ENCODE measurements at regions not wholly inside any gene's neighbourhood (a gene's known extent, or its start where the extent isn't known, plus 50 kb on each side); places are given as distances from the start of the nearest gene placed in this dataset.

DNA sequence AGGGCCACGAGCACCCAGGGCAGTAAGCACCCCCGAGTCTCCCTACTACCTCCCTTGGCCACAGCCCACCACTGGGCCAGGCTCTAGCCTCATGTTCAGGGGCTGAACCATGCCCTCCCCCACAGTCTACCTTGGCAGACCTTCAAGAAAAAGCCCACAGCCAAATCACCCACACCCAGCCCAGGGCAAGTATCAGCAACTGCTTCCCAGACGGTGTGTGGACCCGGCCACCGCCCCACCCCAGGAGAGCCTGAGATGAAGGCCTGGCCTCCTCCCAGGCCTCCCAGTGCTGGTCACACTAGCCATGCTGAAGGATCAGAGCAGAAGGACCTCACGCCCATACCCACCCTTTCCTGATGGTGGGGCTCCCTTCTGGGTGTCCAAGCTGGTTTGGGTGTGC is 92.0 kb upstream of the LINGO1 start:
- Histone ChIP-seq H3K9me3 (ENCODE audit: control insufficient read depth, low read length) (no peaks in the 10 kb centered on the region), H3K27me3 (replicated peaks; ENCODE audit: control insufficient read depth, insufficient read depth, low read length, poor library complexity, severe bottlenecking) (no peaks in the 10 kb centered on the region), H3K27ac (ENCODE audit: insufficient read depth, low read length, poor library complexity, severe bottlenecking) (no peak overlapping the region), H3K4me3 (ENCODE audit: insufficient read depth, low read depth, low read length, poor library complexity, severe bottlenecking) (no peak overlapping the region), H3K36me3 (ENCODE audit: control insufficient read depth, insufficient read depth, low read length) (no peaks in the 10 kb centered on the region), H3K4me1 (ENCODE audit: control insufficient read depth, insufficient read depth, low read length, poor library complexity, severe bottlenecking) (no peaks in the 10 kb centered on the region)
- DNase-seq: no peak

DNA sequence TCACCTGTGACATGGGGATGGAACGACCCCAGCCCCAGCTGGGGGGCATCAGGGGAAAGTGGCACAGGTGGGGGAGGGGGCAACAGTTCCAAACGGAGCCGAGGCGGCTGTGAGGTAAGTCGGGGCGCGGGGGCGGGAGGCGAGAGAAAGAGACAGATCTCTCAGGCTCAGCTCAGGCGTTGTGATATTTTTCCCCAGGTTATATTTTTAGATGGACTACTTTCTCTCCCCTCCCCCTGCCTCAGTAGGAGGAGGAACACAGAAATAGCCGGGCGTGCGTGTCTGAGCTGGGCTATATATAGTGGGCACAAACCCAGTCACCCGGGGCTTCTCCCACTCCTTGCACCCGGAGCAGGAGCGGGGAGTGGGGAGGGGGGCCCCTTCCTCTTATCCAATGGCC is 91.0 kb upstream of the LINGO1 start:
- Histone ChIP-seq H3K4me1 (ENCODE audit: control insufficient read depth, insufficient read depth, low read length, poor library complexity, severe bottlenecking) (no peaks in the 10 kb centered on the region), H3K27me3 (replicated peaks; ENCODE audit: control insufficient read depth, insufficient read depth, low read length, poor library complexity, severe bottlenecking) (no peaks in the 10 kb centered on the region), H3K27ac (ENCODE audit: insufficient read depth, low read length, poor library complexity, severe bottlenecking) (no peak overlapping the region), H3K4me3 (ENCODE audit: insufficient read depth, low read depth, low read length, poor library complexity, severe bottlenecking) (no peak overlapping the region), H3K36me3 (ENCODE audit: control insufficient read depth, insufficient read depth, low read length) (no peaks in the 10 kb centered on the region), H3K9me3 (ENCODE audit: control insufficient read depth, low read length) (no peaks in the 10 kb centered on the region)
- DNase-seq: no peak

DNA sequence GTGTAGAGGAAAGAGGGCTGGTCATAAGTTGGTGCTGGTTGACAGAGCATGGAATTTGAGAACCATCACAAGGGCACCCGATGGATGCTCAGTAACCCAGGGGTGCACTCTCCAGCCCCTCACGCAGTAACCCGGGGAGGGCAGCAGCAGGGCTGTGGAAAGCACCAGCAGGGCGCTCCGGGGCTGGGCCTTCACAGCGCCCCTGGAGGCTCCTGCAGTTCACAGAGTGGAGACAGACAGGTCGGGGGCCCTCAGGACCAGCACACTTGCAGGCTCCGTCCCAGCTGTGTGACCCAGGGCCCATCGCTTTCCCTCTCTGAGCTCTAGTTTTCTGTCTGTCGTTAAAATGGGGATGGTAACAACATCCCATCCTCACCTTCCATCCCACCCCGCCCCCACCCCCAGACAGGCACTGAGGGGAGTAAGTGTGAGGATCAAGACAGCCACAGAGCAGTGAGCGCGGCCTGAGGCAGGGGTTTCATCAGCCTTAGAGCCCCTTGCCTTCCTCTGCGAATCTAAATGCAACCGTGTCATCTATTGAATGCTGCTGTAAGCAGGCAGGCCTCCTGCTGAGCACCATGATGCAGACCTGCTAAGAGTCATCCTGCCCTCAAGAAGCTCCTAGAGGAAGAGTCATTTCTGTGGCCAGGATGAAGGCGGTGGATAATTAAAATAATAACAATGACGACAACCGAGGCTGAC is 90.2 kb upstream of the LINGO1 start:
- H3K4me3 ChIP-seq (ENCODE audit: insufficient read depth, low read depth, low read length, poor library complexity, severe bottlenecking): no peak overlapping the region
- no peak for DNase-seq
- H3K9me3 ChIP-seq (ENCODE audit: control insufficient read depth, low read length): no peaks in the 10 kb centered on the region
- no peaks in the 10 kb centered on the region for H3K27me3 ChIP-seq (replicated peaks; ENCODE audit: control insufficient read depth, insufficient read depth, low read length, poor library complexity, severe bottlenecking)
- H3K27ac ChIP-seq (ENCODE audit: insufficient read depth, low read length, poor library complexity, severe bottlenecking): no peak overlapping the region
- no peaks in the 10 kb centered on the region for H3K4me1 ChIP-seq (ENCODE audit: control insufficient read depth, insufficient read depth, low read length, poor library complexity, severe bottlenecking)
- H3K36me3 ChIP-seq (ENCODE audit: control insufficient read depth, insufficient read depth, low read length): no peaks in the 10 kb centered on the region

DNA sequence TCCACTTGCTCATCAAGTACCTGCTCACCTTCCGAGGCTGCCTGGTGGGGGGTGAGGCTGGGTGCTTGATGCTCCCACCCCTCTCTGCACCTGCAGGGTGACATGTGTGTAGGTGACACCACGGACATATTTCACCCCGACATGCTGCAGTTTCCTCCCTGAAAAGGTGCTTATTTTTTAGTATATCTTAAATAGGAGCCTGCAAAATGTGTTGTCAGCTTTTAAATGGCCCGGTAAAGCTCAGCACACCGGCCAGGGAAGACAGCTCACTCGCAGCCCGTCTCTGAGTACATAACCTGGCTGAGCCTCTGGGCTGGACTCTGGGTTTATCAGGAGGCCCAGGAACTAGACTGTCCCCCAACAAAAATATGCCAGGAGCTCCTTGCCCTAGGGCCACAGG is 89.3 kb upstream of the LINGO1 start:
- H3K4me3 ChIP-seq (ENCODE audit: insufficient read depth, low read depth, low read length, poor library complexity, severe bottlenecking): no peak overlapping the region
- DNase-seq: no peak
- no peaks in the 10 kb centered on the region for H3K27me3 ChIP-seq (replicated peaks; ENCODE audit: control insufficient read depth, insufficient read depth, low read length, poor library complexity, severe bottlenecking)
- H3K27ac ChIP-seq (ENCODE audit: insufficient read depth, low read length, poor library complexity, severe bottlenecking): no peak overlapping the region
- no peaks in the 10 kb centered on the region for H3K9me3 ChIP-seq (ENCODE audit: control insufficient read depth, low read length)
- no peaks in the 10 kb centered on the region for H3K36me3 ChIP-seq (ENCODE audit: control insufficient read depth, insufficient read depth, low read length)
- no peaks in the 10 kb centered on the region for H3K4me1 ChIP-seq (ENCODE audit: control insufficient read depth, insufficient read depth, low read length, poor library complexity, severe bottlenecking)

GRCh38 chr15:77720655-77721054 is 87.9 kb upstream of the LINGO1 start:
- Histone ChIP-seq H3K27me3 (replicated peaks; ENCODE audit: control insufficient read depth, insufficient read depth, low read length, poor library complexity, severe bottlenecking) (no peaks in the 10 kb centered on the region), H3K4me1 (ENCODE audit: control insufficient read depth, insufficient read depth, low read length, poor library complexity, severe bottlenecking) (no peaks in the 10 kb centered on the region), H3K27ac (ENCODE audit: insufficient read depth, low read length, poor library complexity, severe bottlenecking) (no peak overlapping the region), H3K4me3 (ENCODE audit: insufficient read depth, low read depth, low read length, poor library complexity, severe bottlenecking) (no peak overlapping the region), H3K9me3 (ENCODE audit: control insufficient read depth, low read length) (no peaks in the 10 kb centered on the region), H3K36me3 (ENCODE audit: control insufficient read depth, insufficient read depth, low read length) (no peaks in the 10 kb centered on the region)
- DNase-seq: no peak

GRCh38 chr15:77720173-77720572 is 87.5 kb upstream of the LINGO1 start:
- Histone ChIP-seq H3K27me3 (replicated peaks; ENCODE audit: control insufficient read depth, insufficient read depth, low read length, poor library complexity, severe bottlenecking) (no peaks in the 10 kb centered on the region), H3K27ac (ENCODE audit: insufficient read depth, low read length, poor library complexity, severe bottlenecking) (no peak overlapping the region), H3K9me3 (ENCODE audit: control insufficient read depth, low read length) (no peaks in the 10 kb centered on the region), H3K4me1 (ENCODE audit: control insufficient read depth, insufficient read depth, low read length, poor library complexity, severe bottlenecking) (no peaks in the 10 kb centered on the region), H3K36me3 (ENCODE audit: control insufficient read depth, insufficient read depth, low read length) (no peaks in the 10 kb centered on the region), H3K4me3 (ENCODE audit: insufficient read depth, low read depth, low read length, poor library complexity, severe bottlenecking) (no peak overlapping the region)
- DNase-seq: no peak

- Histone ChIP-seq H3K9me3 (ENCODE audit: control insufficient read depth, low read length) (no peaks in the 10 kb centered on the region), H3K27me3 (replicated peaks; ENCODE audit: control insufficient read depth, insufficient read depth, low read length, poor library complexity, severe bottlenecking) (no peaks in the 10 kb centered on the region), H3K27ac (ENCODE audit: insufficient read depth, low read length, poor library complexity, severe bottlenecking) (no peak overlapping the region), H3K36me3 (ENCODE audit: control insufficient read depth, insufficient read depth, low read length) (no peaks in the 10 kb centered on the region), H3K4me1 (ENCODE audit: control insufficient read depth, insufficient read depth, low read length, poor library complexity, severe bottlenecking) (no peaks in the 10 kb centered on the region), H3K4me3 (ENCODE audit: insufficient read depth, low read depth, low read length, poor library complexity, severe bottlenecking) (no peak overlapping the region)
- DNase-seq: no peak
These were observed 86.7 kb upstream of the LINGO1 start for GRCh38 chr15:77719450-77719849.

DNA sequence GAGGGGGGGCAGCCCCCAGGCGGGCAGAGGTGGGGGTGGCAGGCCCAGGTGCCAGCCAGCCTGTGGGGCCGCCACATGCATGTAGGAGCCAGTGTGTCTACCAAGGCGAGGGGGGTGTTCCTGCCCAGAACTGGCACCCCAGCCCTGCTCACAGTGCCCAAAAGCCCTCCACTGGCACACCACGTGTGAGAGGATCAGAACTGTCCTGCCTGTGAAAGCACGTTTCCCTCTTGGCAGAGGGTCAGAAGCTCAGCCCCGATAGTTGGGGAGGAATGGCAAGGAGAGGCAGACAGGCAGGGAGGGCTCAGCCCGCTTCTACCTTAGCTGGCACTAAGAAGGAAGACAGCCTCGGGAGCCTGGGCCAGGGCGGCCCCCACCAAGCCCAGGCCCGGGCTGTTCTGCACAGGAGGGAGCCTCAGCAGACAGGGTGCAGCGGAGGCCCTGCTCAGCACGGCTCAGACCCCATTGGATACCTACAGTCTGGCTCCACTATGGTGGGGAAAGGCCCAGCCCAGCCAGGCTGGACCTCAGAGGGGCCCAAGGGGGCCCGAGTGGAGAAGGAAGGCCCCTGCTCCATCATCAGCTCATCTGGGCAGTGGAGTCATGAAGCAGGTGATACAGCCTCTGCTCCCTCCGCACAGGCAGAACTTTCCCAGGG is 84.8 kb upstream of the LINGO1 start:
- Histone ChIP-seq H3K27me3 (replicated peaks; ENCODE audit: control insufficient read depth, insufficient read depth, low read length, poor library complexity, severe bottlenecking) (no peaks in the 10 kb centered on the region), H3K4me1 (ENCODE audit: control insufficient read depth, insufficient read depth, low read length, poor library complexity, severe bottlenecking) (no peaks in the 10 kb centered on the region), H3K4me3 (ENCODE audit: insufficient read depth, low read depth, low read length, poor library complexity, severe bottlenecking) (no peak overlapping the region), H3K27ac (ENCODE audit: insufficient read depth, low read length, poor library complexity, severe bottlenecking) (no peak overlapping the region), H3K36me3 (ENCODE audit: control insufficient read depth, insufficient read depth, low read length) (no peaks in the 10 kb centered on the region), H3K9me3 (ENCODE audit: control insufficient read depth, low read length) (no peaks in the 10 kb centered on the region)
- no peak for DNase-seq

GRCh38 chr15:77716632-77717332 is 84.1 kb upstream of the LINGO1 start:
- Histone ChIP-seq H3K9me3 (ENCODE audit: control insufficient read depth, low read length) (no peaks in the 10 kb centered on the region), H3K36me3 (ENCODE audit: control insufficient read depth, insufficient read depth, low read length) (no peaks in the 10 kb centered on the region), H3K27ac (ENCODE audit: insufficient read depth, low read length, poor library complexity, severe bottlenecking) (no peak overlapping the region), H3K27me3 (replicated peaks; ENCODE audit: control insufficient read depth, insufficient read depth, low read length, poor library complexity, severe bottlenecking) (no peaks in the 10 kb centered on the region), H3K4me3 (ENCODE audit: insufficient read depth, low read depth, low read length, poor library complexity, severe bottlenecking) (no peak overlapping the region), H3K4me1 (ENCODE audit: control insufficient read depth, insufficient read depth, low read length, poor library complexity, severe bottlenecking) (no peaks in the 10 kb centered on the region)
- DNase-seq: no peak

DNA sequence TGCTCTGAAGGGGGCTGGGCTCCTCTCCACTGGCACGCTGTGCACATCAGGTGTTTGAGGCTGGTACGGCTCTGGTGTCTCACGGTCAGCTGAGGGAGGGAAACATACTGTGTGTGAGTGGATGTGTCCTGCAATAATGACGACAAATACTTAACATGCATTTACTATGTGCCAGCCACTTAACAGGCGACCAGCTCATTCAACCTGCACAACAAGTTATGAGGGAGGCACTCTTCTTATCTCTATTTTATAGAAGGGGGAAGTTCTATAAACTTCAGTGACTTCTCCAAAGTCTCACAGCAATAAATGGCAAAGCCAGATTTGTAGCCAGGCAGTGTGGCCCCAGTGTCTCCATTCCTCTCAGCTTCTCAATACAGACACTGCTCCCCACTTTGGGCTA is 83.1 kb upstream of the LINGO1 start:
- H3K36me3 ChIP-seq (ENCODE audit: control insufficient read depth, insufficient read depth, low read length): no peaks in the 10 kb centered on the region
- no peaks in the 10 kb centered on the region for H3K4me1 ChIP-seq (ENCODE audit: control insufficient read depth, insufficient read depth, low read length, poor library complexity, severe bottlenecking)
- no peak overlapping the region for H3K4me3 ChIP-seq (ENCODE audit: insufficient read depth, low read depth, low read length, poor library complexity, severe bottlenecking)
- no peaks in the 10 kb centered on the region for H3K9me3 ChIP-seq (ENCODE audit: control insufficient read depth, low read length)
- no peak overlapping the region for H3K27ac ChIP-seq (ENCODE audit: insufficient read depth, low read length, poor library complexity, severe bottlenecking)
- no peaks in the 10 kb centered on the region for H3K27me3 ChIP-seq (replicated peaks; ENCODE audit: control insufficient read depth, insufficient read depth, low read length, poor library complexity, severe bottlenecking)
- DNase-seq: no peak
